Body of pancreas (tissue), 4 donors: ENCODE measurements at regions not wholly inside any gene's neighbourhood (a gene's known extent, or its start where the extent isn't known, plus 50 kb on each side); places are given as distances from the start of the nearest gene placed in this dataset.

Source experiments
- ATAC-seq: fragments of 150-250 bp; one replicate; pipeline ENCODE4 v1.9.1; 2016
- DNase-seq, 4 donors: peaks; one replicate each; pipeline ENCODE4 v3.0.0-alpha.2; 2019
- H3K27ac ChIP-seq, 4 donors: fragments of 200-600 bp; sonication (generic); 1 replicate in 3 of 4; 2 replicates in 1 of 4; pipeline versions ENCODE4 v1.5.1 to v1.6.1; 2016 to 2019; ENCODE audit warnings: mild to moderate bottlenecking in 1 of 4, mixed read lengths in 1 of 4, moderate library complexity in 1 of 4
- H3K27me3 ChIP-seq, 2 donors: fragments of 200-600 bp; sonication (generic); one replicate each; pipeline ENCODE4 v1.6.0; 2016; ENCODE audit warnings: mild to moderate bottlenecking in 1 of 2
- H3K36me3 ChIP-seq, 2 donors: fragments of 200-600 bp; sonication (generic); replicated peaks in 1 of 2; 2 replicates each; pipeline ENCODE4 v1.5.1; 2016; ENCODE audit warnings: low read depth in 2 of 2; ENCODE audit not compliant: insufficient read depth in 1 of 2
- H3K4me1 ChIP-seq: fragments of 200-600 bp; sonication (generic); one replicate; pipeline ENCODE4 v1.6.0; 2016
- H3K4me3 ChIP-seq, 2 donors: fragments of 200-600 bp; sonication (generic); 1 replicate in 1 of 2; 2 replicates in 1 of 2; pipeline ENCODE4 v1.5.1; 2016 to 2019
- H3K9me3 ChIP-seq, 3 donors: fragments of 200-600 bp; sonication (generic); 1 replicate in 2 of 3; 2 replicates in 1 of 3; pipeline ENCODE4 v1.5.1; 2016
- POLR2A ChIP-seq, 3 donors: fragments of 450-650 bp; IDR thresholded peaks; one replicate each; pipeline ENCODE4 v1.6.1; 2016; ENCODE audit warnings: antibody characterized with exemption in 3 of 3, mild to moderate bottlenecking in 2 of 3
- WGBS, 2 donors: methylation state at CpG; one replicate each; pipeline ENCODE4 v1.1.5; 2017; 5-methylcytosine and 5-hydroxymethylcytosine counted together
- intact Hi-C: fragments of 100-400 bp; cut with DNase I; formaldehyde crosslinking; loops from one replicate; pipeline ENCODE4 v1.15.1; 2023
- TF ChIP-seq, protein P1 (sequence below), 7 experiments: fragments of 450-650 bp in 4 of 7; fragments of 200-600 bp in 3 of 7; sonication (generic) in 3 of 7; IDR thresholded peaks; one replicate each; pipeline ENCODE4 v1.5.1; 2016 to 2019; ENCODE audit warnings: antibody characterized with exemption in 7 of 7

DNA sequence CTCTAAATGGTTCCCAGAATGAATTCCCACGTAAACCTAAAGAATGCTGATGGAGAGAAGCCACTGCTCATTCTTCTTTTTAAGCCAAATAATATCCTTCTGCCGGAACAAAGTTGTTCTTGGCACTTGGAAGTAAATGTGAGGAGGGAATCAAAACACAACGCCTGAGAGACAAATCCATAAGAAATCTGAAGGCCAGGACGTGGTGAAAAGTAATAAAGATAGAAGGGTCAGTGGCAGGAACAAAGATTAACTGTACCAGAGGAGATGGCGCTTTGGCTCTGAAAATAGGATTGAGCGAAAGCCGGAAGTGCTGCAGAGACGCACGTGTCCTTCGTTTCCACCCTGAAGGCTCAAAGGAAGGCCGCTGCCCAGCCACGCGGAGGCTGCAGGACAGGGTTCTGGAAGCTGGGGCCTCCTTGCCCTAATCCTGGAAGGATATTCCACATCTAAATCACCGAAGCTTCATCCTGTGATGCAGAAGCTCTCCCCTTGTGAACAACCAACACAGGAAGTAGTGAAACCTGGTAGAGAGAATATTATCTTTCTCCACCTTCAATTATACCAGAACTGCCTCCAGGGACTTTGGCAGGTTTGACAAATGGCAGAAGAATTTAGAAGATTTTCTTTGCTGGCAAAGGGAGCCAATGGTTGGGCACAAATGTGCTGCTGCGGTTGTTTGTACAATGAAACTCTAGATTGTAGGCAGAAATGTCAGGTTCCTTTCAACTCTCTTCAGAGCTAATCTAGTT lies 214.6 kb upstream of the SERP2 start:
- no peak overlapping the region for H3K4me3 ChIP-seq
- no peak for DNase-seq
- WGBS, 2 donors = 83 to 88% methylated on average over 14 to 15 of the region's 15 CpGs
- no peaks in the 10 kb centered on the region for H3K9me3 ChIP-seq
- TF ChIP-seq, protein P1, sequence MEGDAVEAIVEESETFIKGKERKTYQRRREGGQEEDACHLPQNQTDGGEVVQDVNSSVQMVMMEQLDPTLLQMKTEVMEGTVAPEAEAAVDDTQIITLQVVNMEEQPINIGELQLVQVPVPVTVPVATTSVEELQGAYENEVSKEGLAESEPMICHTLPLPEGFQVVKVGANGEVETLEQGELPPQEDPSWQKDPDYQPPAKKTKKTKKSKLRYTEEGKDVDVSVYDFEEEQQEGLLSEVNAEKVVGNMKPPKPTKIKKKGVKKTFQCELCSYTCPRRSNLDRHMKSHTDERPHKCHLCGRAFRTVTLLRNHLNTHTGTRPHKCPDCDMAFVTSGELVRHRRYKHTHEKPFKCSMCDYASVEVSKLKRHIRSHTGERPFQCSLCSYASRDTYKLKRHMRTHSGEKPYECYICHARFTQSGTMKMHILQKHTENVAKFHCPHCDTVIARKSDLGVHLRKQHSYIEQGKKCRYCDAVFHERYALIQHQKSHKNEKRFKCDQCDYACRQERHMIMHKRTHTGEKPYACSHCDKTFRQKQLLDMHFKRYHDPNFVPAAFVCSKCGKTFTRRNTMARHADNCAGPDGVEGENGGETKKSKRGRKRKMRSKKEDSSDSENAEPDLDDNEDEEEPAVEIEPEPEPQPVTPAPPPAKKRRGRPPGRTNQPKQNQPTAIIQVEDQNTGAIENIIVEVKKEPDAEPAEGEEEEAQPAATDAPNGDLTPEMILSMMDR (IDR thresholded peaks at IDR 0.05) = no peak
- TF ChIP-seq POLR2A (IDR thresholded peaks at IDR 0.05) = no peak
- no peaks in the 10 kb centered on the region for H3K36me3 ChIP-seq
- peaks cover 5% of the 10 kb centered on the region for H3K4me1 ChIP-seq
- intact Hi-C loops = no loop called here
- no peak overlapping the region for H3K27ac ChIP-seq
- ATAC-seq = no peak
- H3K27me3 ChIP-seq = no peaks in the 10 kb centered on the region

DNA sequence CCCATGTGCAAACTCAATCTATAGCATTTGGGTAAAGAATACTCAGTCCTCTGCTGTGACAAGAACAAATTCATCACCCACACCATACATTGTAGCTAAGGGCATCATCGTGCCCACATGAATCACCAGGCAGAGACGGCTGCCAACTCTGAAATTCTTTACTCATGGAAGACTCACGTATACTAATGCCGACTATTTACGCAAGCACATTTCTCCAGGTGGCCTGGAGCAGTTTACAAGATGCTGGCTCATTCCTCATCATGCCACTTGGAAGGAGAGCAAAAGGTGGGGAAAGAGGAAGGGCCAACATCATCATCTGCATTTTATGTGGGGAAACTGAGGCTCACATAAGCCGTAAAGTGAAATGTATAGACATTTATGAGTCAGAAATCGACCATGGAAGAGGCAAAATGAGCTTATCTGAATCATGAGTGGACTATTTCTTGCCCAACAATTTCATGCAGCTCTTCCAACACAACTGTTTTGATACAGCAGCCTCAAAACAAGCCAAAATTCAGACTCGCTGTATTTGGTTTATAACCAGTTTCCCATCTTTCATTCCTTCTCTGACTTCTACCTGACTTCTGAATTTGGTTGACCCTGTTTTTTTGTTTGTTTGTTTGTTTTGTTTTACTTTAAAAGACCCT lies 213.9 kb upstream of the SERP2 start:
- peaks cover 5% of the 10 kb centered on the region for H3K4me1 ChIP-seq
- no peaks in the 10 kb centered on the region for H3K36me3 ChIP-seq
- H3K4me3 ChIP-seq = no peak overlapping the region
- H3K27ac ChIP-seq = no peak overlapping the region
- DNase-seq = no peak
- ATAC-seq = no peak
- no peaks in the 10 kb centered on the region for H3K27me3 ChIP-seq
- WGBS, 2 donors = 74 to 76% methylated on average over 8 of the region's 8 CpGs
- TF ChIP-seq POLR2A (IDR thresholded peaks at IDR 0.05) = no peak
- TF ChIP-seq, protein P1 (IDR thresholded peaks at IDR 0.05) = no peak
- no peaks in the 10 kb centered on the region for H3K9me3 ChIP-seq
- intact Hi-C loops = no loop called here

DNA sequence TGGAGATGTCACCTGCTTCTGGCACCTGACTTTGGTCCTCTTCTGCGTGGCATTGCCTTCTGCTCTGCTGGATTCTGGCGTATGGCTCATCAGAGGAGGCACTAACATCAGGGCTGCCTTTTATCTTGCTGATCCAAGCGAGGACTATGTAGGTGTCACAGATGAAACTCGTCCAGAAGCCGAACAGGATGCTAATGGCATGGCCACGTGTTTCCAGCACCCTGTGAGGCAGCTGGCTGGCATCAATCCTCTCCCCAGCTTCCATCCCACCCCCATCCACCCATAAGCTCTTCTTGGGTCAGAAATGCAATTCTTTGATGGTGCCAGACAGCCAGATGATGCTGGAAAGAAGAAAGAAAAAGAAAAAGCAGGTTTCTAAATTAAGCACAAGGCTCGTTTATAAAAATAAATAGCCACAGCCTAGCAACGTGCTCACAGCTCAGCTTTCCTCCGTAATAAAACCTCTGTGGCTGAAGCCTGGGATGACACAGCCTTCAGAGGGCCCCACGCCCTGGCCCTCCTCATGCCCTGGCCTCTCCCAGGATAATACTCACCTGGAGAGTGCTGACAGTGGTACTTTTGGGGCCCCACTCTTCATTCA lies 212.9 kb upstream of the SERP2 start:
- Histone ChIP-seq H3K4me3 (no peak overlapping the region), H3K4me1 (peaks cover under 1% of the 10 kb centered on the region), H3K27ac (no peak overlapping the region), H3K9me3 (no peaks in the 10 kb centered on the region), H3K27me3 (no peaks in the 10 kb centered on the region), H3K36me3 (no peaks in the 10 kb centered on the region)
- WGBS, 2 donors = 77 to 78% methylated on average over 9 to 10 of the region's 10 CpGs
- DNase-seq (no peak), ATAC-seq (no peak)
- intact Hi-C loops = no loop called here
- TF ChIP-seq POLR2A (IDR thresholded peaks at IDR 0.05) = no peak
- TF ChIP-seq, protein P1 (IDR thresholded peaks at IDR 0.05) = no peak

DNA sequence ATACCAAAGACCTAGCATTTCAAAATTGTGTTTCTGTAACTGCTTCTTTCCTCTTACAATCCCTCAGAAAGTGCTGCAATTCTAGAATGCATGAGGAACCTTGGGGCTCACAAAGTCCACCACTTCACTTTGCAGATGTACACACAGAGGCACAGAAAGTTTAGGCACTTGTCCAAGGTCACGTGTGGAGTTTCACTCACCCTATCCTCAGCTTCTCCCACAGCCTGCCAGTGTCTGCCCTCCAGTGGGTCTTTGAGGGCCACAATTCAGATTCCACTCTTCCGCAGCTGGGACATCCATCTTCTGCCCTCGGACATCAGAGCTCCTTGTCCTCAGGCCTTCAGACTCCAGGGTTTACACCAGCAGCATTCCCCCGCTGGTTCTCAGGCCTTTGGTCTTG lies 210.5 kb upstream of the SERP2 start:
- WGBS, 2 donors = 76 to 77% methylated on average over 4 of the region's 4 CpGs
- H3K27ac ChIP-seq = no peak overlapping the region
- no peak for DNase-seq
- ATAC-seq = no peak
- H3K9me3 ChIP-seq = no peaks in the 10 kb centered on the region
- TF ChIP-seq, protein P1 (IDR thresholded peaks at IDR 0.05) = no peak
- TF ChIP-seq POLR2A (IDR thresholded peaks at IDR 0.05) = no peak
- H3K4me3 ChIP-seq = no peak overlapping the region
- H3K4me1 ChIP-seq = no peaks in the 10 kb centered on the region
- H3K36me3 ChIP-seq = no peaks in the 10 kb centered on the region
- intact Hi-C loops = no loop called here
- H3K27me3 ChIP-seq = no peaks in the 10 kb centered on the region
